ENCODE measurements at regions not wholly inside any gene's neighbourhood (a gene's known extent, or its start where the extent isn't known, plus 50 kb on each side); places are given as distances from the start of the nearest gene placed in this dataset.

GRCh38 chr11:115984228-115984627, 480.0 kb upstream of the CADM1 start:
- no peak overlapping the region for H3K27ac ChIP-seq (replicated peaks; ENCODE audit: low read length)
- H2BK15ac ChIP-seq (ENCODE audit: low read length) = no peak overlapping the region

GRCh38 chr11:115982666-115983065, 478.5 kb upstream of the CADM1 start:
- Histone ChIP-seq H4K8ac (ENCODE audit: low read depth, low read length) (no peak overlapping the region), H2BK12ac (ENCODE audit: low read length) (no peak overlapping the region), H2AK5ac (ENCODE audit: low read depth, low read length) (no peak overlapping the region), H3K9me3 (replicated peaks in 1 of 2; ENCODE audit: control insufficient read depth in 2 of 2, insufficient read depth in 1 of 2, low read depth in 1 of 2, low read length in 2 of 2) (no peaks in the 10 kb centered on the region), H3K27me3 (ENCODE audit: control insufficient read depth in 3 of 3, insufficient read depth in 3 of 3, low read depth in 1 of 3, low read length in 3 of 3) (no peaks in the 10 kb centered on the region), H3K4ac (ENCODE audit: low read length) (no peak overlapping the region), H3K14ac (ENCODE audit: low read length) (no peak overlapping the region), H3K18ac (ENCODE audit: low read length) (no peak overlapping the region), H4K91ac (ENCODE audit: low read depth, low read length, poor library complexity) (no peak overlapping the region), H3K4me2 (ENCODE audit: insufficient read depth, low read length, poor library complexity, severe bottlenecking) (no peak overlapping the region), H2BK120ac (ENCODE audit: low read depth, low read length) (no peak overlapping the region), H3K36me3 (replicated peaks in 1 of 2; ENCODE audit: control insufficient read depth in 2 of 2, insufficient read depth in 2 of 2, low read length in 2 of 2) (no peaks in the 10 kb centered on the region), H2BK15ac (ENCODE audit: low read length) (no peak overlapping the region), H2BK5ac (ENCODE audit: low read length) (no peak overlapping the region), H3K23ac (ENCODE audit: low read depth, low read length, poor library complexity) (no peak overlapping the region), H3K9ac (ENCODE audit: low read depth, low read length, poor library complexity) (no peak overlapping the region), H3K4me1 (ENCODE audit: control insufficient read depth in 2 of 2, insufficient read depth in 1 of 2, low read depth in 1 of 2, low read length in 2 of 2) (peaks cover 7 to 13% of the 10 kb centered on the region in 2 donors), H3K4me3 (ENCODE audit: low read length in 2 of 2) (no peak overlapping the region), H2AFZ (ENCODE audit: low read length) (no peak overlapping the region), H3K79me1 (ENCODE audit: low read depth, low read length) (no peaks in the 10 kb centered on the region), H3K27ac (replicated peaks; ENCODE audit: low read length) (no peak overlapping the region)
- no peak for DNase-seq (ENCODE audit: low spot score)
- WGBS, 2 donors (ENCODE audit: extremely low coverage in 2 of 2, insufficient read length in 2 of 2, insufficient replicate concordance in 1 of 2) = no CpG with 5 or more reads among the region's 4 CpGs

More at GRCh38 chr11:115984228-115984627, 480.0 kb upstream of the CADM1 start:
- no peak for DNase-seq (ENCODE audit: low spot score)
- H2BK5ac ChIP-seq (ENCODE audit: low read length) = no peak overlapping the region
- no CpG with 5 or more reads among the region's 2 CpGs for WGBS, 2 donors (ENCODE audit: extremely low coverage in 2 of 2, insufficient read length in 2 of 2, insufficient replicate concordance in 1 of 2)
- H3K4me2 ChIP-seq (ENCODE audit: insufficient read depth, low read length, poor library complexity, severe bottlenecking) = no peak overlapping the region
- H2BK120ac ChIP-seq (ENCODE audit: low read depth, low read length) = no peak overlapping the region
- H3K79me1 ChIP-seq (ENCODE audit: low read depth, low read length) = no peaks in the 10 kb centered on the region
- H2AK5ac ChIP-seq (ENCODE audit: low read depth, low read length) = no peak overlapping the region
- no peaks in the 10 kb centered on the region for H3K9me3 ChIP-seq (replicated peaks in 1 of 2; ENCODE audit: control insufficient read depth in 2 of 2, insufficient read depth in 1 of 2, low read depth in 1 of 2, low read length in 2 of 2)
- no peaks in the 10 kb centered on the region for H3K27me3 ChIP-seq (ENCODE audit: control insufficient read depth in 3 of 3, insufficient read depth in 3 of 3, low read depth in 1 of 3, low read length in 3 of 3)
- no peak overlapping the region for H3K14ac ChIP-seq (ENCODE audit: low read length)
- no peak overlapping the region for H4K91ac ChIP-seq (ENCODE audit: low read depth, low read length, poor library complexity)
- no peak overlapping the region for H3K23ac ChIP-seq (ENCODE audit: low read depth, low read length, poor library complexity)
- H3K9ac ChIP-seq (ENCODE audit: low read depth, low read length, poor library complexity) = no peak overlapping the region
- no peak overlapping the region for H3K18ac ChIP-seq (ENCODE audit: low read length)
- H3K36me3 ChIP-seq (replicated peaks in 1 of 2; ENCODE audit: control insufficient read depth in 2 of 2, insufficient read depth in 2 of 2, low read length in 2 of 2) = no peaks in the 10 kb centered on the region
- no peak overlapping the region for H4K8ac ChIP-seq (ENCODE audit: low read depth, low read length)
- no peak overlapping the region for H2AFZ ChIP-seq (ENCODE audit: low read length)
- H2BK12ac ChIP-seq (ENCODE audit: low read length) = no peak overlapping the region
- no peak overlapping the region for H3K4ac ChIP-seq (ENCODE audit: low read length)
- H3K4me1 ChIP-seq (ENCODE audit: control insufficient read depth in 2 of 2, insufficient read depth in 1 of 2, low read depth in 1 of 2, low read length in 2 of 2) = peaks cover 7 to 13% of the 10 kb centered on the region in 2 donors
- H3K4me3 ChIP-seq (ENCODE audit: low read length in 2 of 2) = no peak overlapping the region

GRCh38 chr11:115981814-115982471, 477.7 kb upstream of the CADM1 start:
- no peak overlapping the region for H2AK5ac ChIP-seq (ENCODE audit: low read depth, low read length)
- H3K27ac ChIP-seq (replicated peaks; ENCODE audit: low read length) = no peak overlapping the region
- no peaks in the 10 kb centered on the region for H3K79me1 ChIP-seq (ENCODE audit: low read depth, low read length)
- no peak overlapping the region for H4K91ac ChIP-seq (ENCODE audit: low read depth, low read length, poor library complexity)
- no CpG with 5 or more reads among the region's 3 CpGs for WGBS, 2 donors (ENCODE audit: extremely low coverage in 2 of 2, insufficient read length in 2 of 2, insufficient replicate concordance in 1 of 2)
- no peak for DNase-seq (ENCODE audit: low spot score)
- H3K4ac ChIP-seq (ENCODE audit: low read length) = no peak overlapping the region
- H2BK120ac ChIP-seq (ENCODE audit: low read depth, low read length) = no peak overlapping the region
- no peaks in the 10 kb centered on the region for H3K9me3 ChIP-seq (replicated peaks in 1 of 2; ENCODE audit: control insufficient read depth in 2 of 2, insufficient read depth in 1 of 2, low read depth in 1 of 2, low read length in 2 of 2)
- no peak overlapping the region for H2BK15ac ChIP-seq (ENCODE audit: low read length)
- H2AFZ ChIP-seq (ENCODE audit: low read length) = no peak overlapping the region
- no peak overlapping the region for H2BK12ac ChIP-seq (ENCODE audit: low read length)
- H4K8ac ChIP-seq (ENCODE audit: low read depth, low read length) = no peak overlapping the region
- H3K4me1 ChIP-seq (ENCODE audit: control insufficient read depth in 2 of 2, insufficient read depth in 1 of 2, low read depth in 1 of 2, low read length in 2 of 2) = peaks cover 7 to 13% of the 10 kb centered on the region in 2 donors
- H3K18ac ChIP-seq (ENCODE audit: low read length) = peak overlapping the region; percentile 40
- H3K27me3 ChIP-seq (ENCODE audit: control insufficient read depth in 3 of 3, insufficient read depth in 3 of 3, low read depth in 1 of 3, low read length in 3 of 3) = no peaks in the 10 kb centered on the region
- no peaks in the 10 kb centered on the region for H3K36me3 ChIP-seq (replicated peaks in 1 of 2; ENCODE audit: control insufficient read depth in 2 of 2, insufficient read depth in 2 of 2, low read length in 2 of 2)
- no peak overlapping the region for H2BK5ac ChIP-seq (ENCODE audit: low read length)
- no peak overlapping the region for H3K4me2 ChIP-seq (ENCODE audit: insufficient read depth, low read length, poor library complexity, severe bottlenecking)
- no peak overlapping the region for H3K14ac ChIP-seq (ENCODE audit: low read length)
- H3K23ac ChIP-seq (ENCODE audit: low read depth, low read length, poor library complexity) = no peak overlapping the region
- no peak overlapping the region for H3K9ac ChIP-seq (ENCODE audit: low read depth, low read length, poor library complexity)
- H3K4me3 ChIP-seq (ENCODE audit: low read length in 2 of 2) = no peak overlapping the region

GRCh38 chr11:115981104-115981481, 476.9 kb upstream of the CADM1 start:
- WGBS, 2 donors (ENCODE audit: extremely low coverage in 2 of 2, insufficient read length in 2 of 2, insufficient replicate concordance in 1 of 2) = no CpG with 5 or more reads among the region's 3 CpGs

More at GRCh38 chr11:115981104-115981481, 476.9 kb upstream of the CADM1 start:
- Histone ChIP-seq H3K79me1 (ENCODE audit: low read depth, low read length) (no peaks in the 10 kb centered on the region), H4K8ac (ENCODE audit: low read depth, low read length) (no peak overlapping the region), H3K9me3 (replicated peaks in 1 of 2; ENCODE audit: control insufficient read depth in 2 of 2, insufficient read depth in 1 of 2, low read depth in 1 of 2, low read length in 2 of 2) (no peaks in the 10 kb centered on the region), H3K27ac (replicated peaks; ENCODE audit: low read length) (no peak overlapping the region), H3K27me3 (ENCODE audit: control insufficient read depth in 3 of 3, insufficient read depth in 3 of 3, low read depth in 1 of 3, low read length in 3 of 3) (no peaks in the 10 kb centered on the region), H2BK12ac (ENCODE audit: low read length) (no peak overlapping the region), H2AFZ (ENCODE audit: low read length) (no peak overlapping the region), H3K4me2 (ENCODE audit: insufficient read depth, low read length, poor library complexity, severe bottlenecking) (no peak overlapping the region), H3K18ac (ENCODE audit: low read length) (no peak overlapping the region), H3K4me1 (ENCODE audit: control insufficient read depth in 2 of 2, insufficient read depth in 1 of 2, low read depth in 1 of 2, low read length in 2 of 2) (peaks cover 7 to 13% of the 10 kb centered on the region in 2 donors), H3K23ac (ENCODE audit: low read depth, low read length, poor library complexity) (no peak overlapping the region), H2AK5ac (ENCODE audit: low read depth, low read length) (no peak overlapping the region), H3K14ac (ENCODE audit: low read length) (no peak overlapping the region), H3K4ac (ENCODE audit: low read length) (no peak overlapping the region), H2BK5ac (ENCODE audit: low read length) (no peak overlapping the region), H3K9ac (ENCODE audit: low read depth, low read length, poor library complexity) (no peak overlapping the region), H3K36me3 (replicated peaks in 1 of 2; ENCODE audit: control insufficient read depth in 2 of 2, insufficient read depth in 2 of 2, low read length in 2 of 2) (no peaks in the 10 kb centered on the region), H3K4me3 (ENCODE audit: low read length in 2 of 2) (no peak overlapping the region), H4K91ac (ENCODE audit: low read depth, low read length, poor library complexity) (no peak overlapping the region), H2BK120ac (ENCODE audit: low read depth, low read length) (no peak overlapping the region), H2BK15ac (ENCODE audit: low read length) (no peak overlapping the region)
- DNase-seq (ENCODE audit: low spot score) = no peak

All from neuronal stem cell (in vitro differentiated cells).